Ishikawa (cell line): ENCODE measurements at regions not wholly inside any gene's neighbourhood (a gene's known extent, or its start where the extent isn't known, plus 50 kb on each side); places are given as distances from the start of the nearest gene placed in this dataset.

Experiments used
- CEBPB ChIP-seq: IDR thresholded peaks from 2 replicates; pipeline ENCODE4 v1.6.1; 2012
- CREB1 ChIP-seq: IDR thresholded peaks from 2 replicates; pipeline ENCODE4 v1.6.1; 2012; ENCODE audit warnings: low read depth
- EGR1 ChIP-seq: IDR thresholded peaks from 2 replicates; pipeline ENCODE4 v1.6.1; 2012
- EP300 ChIP-seq: IDR thresholded peaks from 2 replicates; pipeline ENCODE4 v1.6.1; 2012; ENCODE audit warnings: borderline replicate concordance
- FOXM1 ChIP-seq: IDR thresholded peaks from 2 replicates; pipeline ENCODE4 v1.6.1; 2012; ENCODE audit warnings: low read depth, borderline replicate concordance
- MAX ChIP-seq: IDR thresholded peaks from 2 replicates; pipeline ENCODE4 v1.6.1; 2012
- NFIC ChIP-seq: IDR thresholded peaks from 2 replicates; pipeline ENCODE4 v1.6.1; 2012
- RAD21 ChIP-seq: IDR thresholded peaks from 2 replicates; pipeline ENCODE4 v1.6.1; 2012; ENCODE audit warnings: low read depth
- REST ChIP-seq: IDR thresholded peaks from 2 replicates; pipeline ENCODE4 v1.6.1; 2012; ENCODE audit warnings: low read depth, mild to moderate bottlenecking
- TAF1 ChIP-seq: IDR thresholded peaks from 2 replicates; pipeline ENCODE4 v1.6.1; 2012; ENCODE audit warnings: low read depth, mild to moderate bottlenecking
- TCF12 ChIP-seq: IDR thresholded peaks from 2 replicates; pipeline ENCODE4 v1.6.1; 2012; ENCODE audit warnings: low read depth
- TEAD4 ChIP-seq: IDR thresholded peaks from 2 replicates; pipeline ENCODE4 v1.6.1; 2012
- YY1 ChIP-seq: IDR thresholded peaks from 2 replicates; pipeline ENCODE4 v1.6.1; 2012; ENCODE audit warnings: low read depth
- ZBTB7A ChIP-seq: IDR thresholded peaks from 2 replicates; pipeline ENCODE4 v1.6.1; 2012; ENCODE audit warnings: low read depth
- TF ChIP-seq, protein P1 (sequence below): IDR thresholded peaks from 2 replicates; pipeline ENCODE4 v1.6.1; 2012

DNA sequence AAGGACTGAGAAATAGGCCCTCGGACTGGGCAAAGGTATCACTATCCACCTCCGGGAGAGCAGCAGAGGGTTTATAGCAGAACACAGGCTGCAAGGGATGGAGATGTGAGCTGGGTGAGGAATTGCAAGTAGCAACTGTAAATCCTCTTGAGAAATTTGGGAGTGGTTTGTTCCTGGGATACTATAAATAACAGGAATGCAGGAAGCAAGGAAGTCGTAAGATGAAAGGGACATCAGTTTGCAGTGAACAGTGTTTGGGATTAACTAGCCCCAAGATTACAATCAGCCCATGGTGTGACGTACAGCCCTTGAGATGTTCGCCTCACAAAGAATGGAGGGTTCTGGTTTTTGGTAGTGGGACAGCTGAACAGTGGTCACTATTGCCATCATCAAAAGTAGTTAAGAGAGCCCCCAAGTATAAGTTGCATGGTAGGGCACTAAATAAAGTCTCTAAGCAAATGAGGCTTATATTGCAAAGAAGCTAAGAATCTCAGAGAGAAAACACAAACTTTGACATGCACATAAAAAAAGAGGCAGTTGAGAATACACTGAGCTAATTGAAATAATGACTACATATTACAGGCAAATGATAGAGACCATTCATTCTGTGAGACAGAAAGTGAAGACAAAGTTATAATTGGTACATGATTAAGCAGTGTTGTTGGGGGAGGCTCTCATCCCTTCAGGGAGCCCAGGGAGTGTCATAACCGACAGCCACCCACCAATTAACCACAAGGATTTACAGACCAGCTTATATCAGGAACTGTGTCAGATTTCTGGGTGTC lies 362.5 kb upstream of the ACVR2A start:
- TF ChIP-seq, protein P1, sequence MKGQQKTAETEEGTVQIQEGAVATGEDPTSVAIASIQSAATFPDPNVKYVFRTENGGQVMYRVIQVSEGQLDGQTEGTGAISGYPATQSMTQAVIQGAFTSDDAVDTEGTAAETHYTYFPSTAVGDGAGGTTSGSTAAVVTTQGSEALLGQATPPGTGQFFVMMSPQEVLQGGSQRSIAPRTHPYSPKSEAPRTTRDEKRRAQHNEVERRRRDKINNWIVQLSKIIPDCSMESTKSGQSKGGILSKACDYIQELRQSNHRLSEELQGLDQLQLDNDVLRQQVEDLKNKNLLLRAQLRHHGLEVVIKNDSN = no peak
- TF ChIP-seq TAF1 = no peak
- no peak for TF ChIP-seq CEBPB
- TF ChIP-seq TEAD4 = no peak
- no peak for TF ChIP-seq MAX
- TF ChIP-seq YY1 = no peak
- TF ChIP-seq EGR1 = no peak
- no peak for TF ChIP-seq EP300
- no peak for TF ChIP-seq RAD21
- TF ChIP-seq ZBTB7A = no peak
- no peak for TF ChIP-seq FOXM1
- TF ChIP-seq REST = no peak
- TF ChIP-seq NFIC = no peak
- TF ChIP-seq CREB1 = no peak

DNA sequence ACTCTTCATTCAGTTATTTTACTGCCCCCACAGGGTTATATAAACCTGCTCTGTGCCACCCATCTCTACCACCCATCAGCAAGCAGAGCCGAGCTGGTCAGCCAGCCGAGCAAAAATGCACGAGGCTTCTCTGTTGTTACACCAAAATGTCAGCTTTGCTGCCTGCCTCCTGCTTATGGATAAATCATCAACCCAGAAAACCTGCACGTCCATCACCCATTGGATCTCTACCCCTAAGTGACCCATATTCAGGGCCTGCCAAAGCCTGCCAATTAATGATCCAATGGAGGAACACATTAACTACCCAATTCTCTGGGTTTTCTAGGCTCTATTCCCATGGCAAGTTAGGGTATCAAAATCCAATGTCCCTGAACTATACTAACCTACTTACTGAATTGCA lies 365.5 kb upstream of the ACVR2A start:
- TF ChIP-seq NFIC = no peak
- no peak for TF ChIP-seq MAX
- no peak for TF ChIP-seq CEBPB
- no peak for TF ChIP-seq TEAD4
- no peak for TF ChIP-seq TCF12
- no peak for TF ChIP-seq CREB1
- TF ChIP-seq ZBTB7A = no peak
- TF ChIP-seq EP300 = no peak
- no peak for TF ChIP-seq FOXM1
- TF ChIP-seq YY1 = no peak

- no peak for TF ChIP-seq YY1
- no peak for TF ChIP-seq CREB1
- TF ChIP-seq TAF1 = no peak
- no peak for TF ChIP-seq EP300
- TF ChIP-seq FOXM1 = no peak
- TF ChIP-seq ZBTB7A = no peak
- TF ChIP-seq CEBPB = no peak
- no peak for TF ChIP-seq TCF12
- TF ChIP-seq REST = no peak
These were observed 371.8 kb upstream of the ACVR2A start for GRCh38 chr2:147473075-147473474.

- TF ChIP-seq RAD21 = no peak
- no peak for TF ChIP-seq TAF1
- TF ChIP-seq CEBPB = no peak
- no peak for TF ChIP-seq FOXM1
- no peak for TF ChIP-seq TEAD4
These were observed 373.7 kb upstream of the ACVR2A start for GRCh38 chr2:147471126-147471525.

GRCh38 chr2:147469471-147469870 lies 375.4 kb upstream of the ACVR2A start:
- 0 out of 2 replicates have a peak, but pooled peaks have one; percentile 16 for TF ChIP-seq CEBPB
- no peak for TF ChIP-seq EGR1
- TF ChIP-seq, protein P1 = no peak
- TF ChIP-seq TEAD4 = peak; percentile 78
- TF ChIP-seq TCF12 = peak; percentile 57; the same call in 1 of the 2 replicates
- TF ChIP-seq EP300 = peak; percentile 56; the same call in 1 of the 2 replicates
- TF ChIP-seq YY1 = peak; percentile 57; the same call in 1 of the 2 replicates
- no peak for TF ChIP-seq RAD21
- peak; percentile 38; the same call in 1 of the 2 replicates for TF ChIP-seq NFIC
- TF ChIP-seq FOXM1 = peak; percentile 33; the same call in 1 of the 2 replicates

- no peak for TF ChIP-seq CEBPB
- TF ChIP-seq, protein P1 = no peak
- no peak for TF ChIP-seq ZBTB7A
- TF ChIP-seq NFIC = no peak
- no peak for TF ChIP-seq EGR1
- no peak for TF ChIP-seq REST
- no peak for TF ChIP-seq CREB1
- TF ChIP-seq RAD21 = no peak
- no peak for TF ChIP-seq MAX
- no peak for TF ChIP-seq TCF12
- TF ChIP-seq TAF1 = no peak
- TF ChIP-seq YY1 = no peak
- TF ChIP-seq TEAD4 = no peak
- no peak for TF ChIP-seq FOXM1
- no peak for TF ChIP-seq EP300
These were observed 375.9 kb upstream of the ACVR2A start for GRCh38 chr2:147468963-147469362.
